HL-60 (cell line): ENCODE measurements at regions not wholly inside any gene's neighbourhood (a gene's known extent, or its start where the extent isn't known, plus 50 kb on each side); places are given as distances from the start of the nearest gene placed in this dataset.
A peak's percentile ranks its signal among the peaks of the same experiment; 100 is the strongest.

Source experiments
- DNase-seq, 2 experiments: peaks; one replicate each; pipeline ENCODE4 v3.0.0-alpha.2; 2010 to 2020; ENCODE audit warnings: low read depth in 1 of 2, low spot score in 1 of 2
- H3K27ac ChIP-seq: fragments of 250-450 bp; sonication (Bioruptor Pico); replicated peaks from 2 replicates; pipeline ENCODE4 v1.5.1; 2020; ENCODE audit warnings: mild to moderate bottlenecking, moderate library complexity
- H3K27me3 ChIP-seq: fragments of 250-450 bp; sonication (Bioruptor Pico); 2 replicates; pipeline ENCODE4 v1.5.1; 2021; ENCODE audit warnings: mild to moderate bottlenecking, moderate library complexity; ENCODE audit not compliant: insufficient read depth, poor library complexity, severe bottlenecking
- H3K4me3 ChIP-seq: replicated peaks from 2 replicates; pipeline ENCODE4 v1.5.1; 2011; ENCODE audit warnings: mild to moderate bottlenecking, control low read depth, low read length; ENCODE audit not compliant: insufficient read depth
- GABPA ChIP-seq: IDR thresholded peaks from 2 replicates; pipeline ENCODE4 v1.6.1; 2012; ENCODE audit warnings: low read depth
- POLR2AphosphoS5 ChIP-seq: IDR thresholded peaks from 2 replicates; pipeline ENCODE4 v1.6.1; 2012; ENCODE audit warnings: low read depth
- SPI1 ChIP-seq: IDR thresholded peaks from 2 replicates; pipeline ENCODE4 v1.6.1; 2012; ENCODE audit warnings: low read depth, mild to moderate bottlenecking, borderline replicate concordance
- TF ChIP-seq, protein P1 (sequence below): IDR thresholded peaks from one replicate; pipeline ENCODE4 v1.5.1; 2011; ENCODE audit warnings: low read length, control low read depth, inconsistent platforms; ENCODE audit not compliant: insufficient read depth
- TF ChIP-seq, protein P2 (sequence below): IDR thresholded peaks from 2 replicates; pipeline ENCODE4 v1.6.1; 2012; ENCODE audit warnings: low read depth; ENCODE audit not compliant: insufficient replicate concordance

DNA sequence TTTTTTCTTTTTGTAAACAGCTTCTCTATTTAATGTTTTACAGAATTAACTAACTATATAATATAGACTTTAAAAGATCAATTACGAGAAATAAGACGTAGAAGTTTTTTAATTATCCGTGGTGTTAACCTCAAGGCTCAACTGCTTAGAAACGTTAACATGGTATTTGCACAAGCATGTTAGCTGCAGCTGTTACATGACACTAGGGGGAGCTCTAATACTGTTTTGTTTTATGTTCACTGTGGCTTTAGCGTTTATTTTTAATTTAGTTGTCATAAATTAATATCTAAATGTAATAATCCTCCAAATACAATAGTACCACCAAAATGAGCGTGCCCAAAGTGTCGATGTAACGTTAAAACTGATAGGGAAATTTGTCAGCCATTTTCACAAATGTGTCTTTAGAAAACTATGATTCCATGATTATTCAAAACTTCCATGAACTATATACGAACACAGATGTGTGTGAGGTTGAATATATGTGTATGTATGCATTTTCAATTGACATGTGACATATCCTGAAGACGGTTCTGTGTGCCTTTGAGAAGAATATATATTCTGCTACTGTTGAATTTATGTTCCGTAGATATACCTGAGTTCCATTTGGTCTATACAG lies 828.8 kb upstream of the MBL2 start:
- DNase-seq, result peak; percentile 3 to 6
- TF ChIP-seq, protein P1, sequence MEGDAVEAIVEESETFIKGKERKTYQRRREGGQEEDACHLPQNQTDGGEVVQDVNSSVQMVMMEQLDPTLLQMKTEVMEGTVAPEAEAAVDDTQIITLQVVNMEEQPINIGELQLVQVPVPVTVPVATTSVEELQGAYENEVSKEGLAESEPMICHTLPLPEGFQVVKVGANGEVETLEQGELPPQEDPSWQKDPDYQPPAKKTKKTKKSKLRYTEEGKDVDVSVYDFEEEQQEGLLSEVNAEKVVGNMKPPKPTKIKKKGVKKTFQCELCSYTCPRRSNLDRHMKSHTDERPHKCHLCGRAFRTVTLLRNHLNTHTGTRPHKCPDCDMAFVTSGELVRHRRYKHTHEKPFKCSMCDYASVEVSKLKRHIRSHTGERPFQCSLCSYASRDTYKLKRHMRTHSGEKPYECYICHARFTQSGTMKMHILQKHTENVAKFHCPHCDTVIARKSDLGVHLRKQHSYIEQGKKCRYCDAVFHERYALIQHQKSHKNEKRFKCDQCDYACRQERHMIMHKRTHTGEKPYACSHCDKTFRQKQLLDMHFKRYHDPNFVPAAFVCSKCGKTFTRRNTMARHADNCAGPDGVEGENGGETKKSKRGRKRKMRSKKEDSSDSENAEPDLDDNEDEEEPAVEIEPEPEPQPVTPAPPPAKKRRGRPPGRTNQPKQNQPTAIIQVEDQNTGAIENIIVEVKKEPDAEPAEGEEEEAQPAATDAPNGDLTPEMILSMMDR, result peak; percentile 89
- no peak for TF ChIP-seq POLR2AphosphoS5

DNA sequence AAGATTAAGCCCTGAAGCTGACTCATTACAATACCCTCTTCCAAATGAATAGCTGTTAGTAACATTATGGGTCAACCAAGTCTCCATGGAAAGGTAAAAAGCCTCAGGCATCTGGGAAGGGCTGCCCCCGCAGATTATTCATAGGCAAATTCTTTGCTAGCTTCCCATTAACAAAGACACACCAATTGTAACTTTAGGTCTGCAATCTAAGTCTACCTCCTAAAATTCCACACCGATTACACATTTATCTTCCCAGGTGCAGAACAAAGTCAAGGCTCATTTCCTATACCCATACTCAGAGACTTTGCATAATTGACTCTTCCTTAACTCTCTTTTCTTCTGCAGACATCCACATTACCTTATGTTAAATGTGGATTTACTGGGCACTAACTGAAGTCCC lies 826.3 kb upstream of the MBL2 start:
- no peak for DNase-seq
- no peak overlapping the region for H3K27ac ChIP-seq

More for the DNA sequence above, 828.8 kb upstream of the MBL2 start:
- Histone ChIP-seq H3K27me3 (no peaks in the 10 kb centered on the region), H3K4me3 (no peak overlapping the region), H3K27ac (no peak overlapping the region)

DNA sequence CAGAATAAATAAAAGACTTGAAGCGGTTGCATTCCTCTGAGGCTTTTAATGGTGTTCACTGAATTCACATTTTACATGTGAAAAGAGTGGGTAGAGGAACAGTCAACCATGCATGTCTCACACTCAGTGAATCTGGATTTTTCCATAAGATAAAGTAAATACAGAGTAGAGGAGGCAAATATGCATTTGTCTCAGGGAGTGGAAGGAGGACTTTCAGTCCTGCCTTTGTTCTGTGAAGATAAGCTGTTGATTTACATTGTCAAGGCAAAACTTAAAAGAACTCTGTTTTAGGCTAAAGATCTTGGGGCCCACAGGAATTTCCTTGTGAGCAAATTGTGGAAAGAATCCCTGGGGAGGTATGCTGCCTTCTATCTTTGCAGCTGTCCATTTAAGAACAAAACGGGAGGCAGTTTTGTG lies 825.3 kb upstream of the MBL2 start:
- TF ChIP-seq SPI1 (no peak), GABPA (no peak), POLR2AphosphoS5 (no peak)
- TF ChIP-seq, protein P2, sequence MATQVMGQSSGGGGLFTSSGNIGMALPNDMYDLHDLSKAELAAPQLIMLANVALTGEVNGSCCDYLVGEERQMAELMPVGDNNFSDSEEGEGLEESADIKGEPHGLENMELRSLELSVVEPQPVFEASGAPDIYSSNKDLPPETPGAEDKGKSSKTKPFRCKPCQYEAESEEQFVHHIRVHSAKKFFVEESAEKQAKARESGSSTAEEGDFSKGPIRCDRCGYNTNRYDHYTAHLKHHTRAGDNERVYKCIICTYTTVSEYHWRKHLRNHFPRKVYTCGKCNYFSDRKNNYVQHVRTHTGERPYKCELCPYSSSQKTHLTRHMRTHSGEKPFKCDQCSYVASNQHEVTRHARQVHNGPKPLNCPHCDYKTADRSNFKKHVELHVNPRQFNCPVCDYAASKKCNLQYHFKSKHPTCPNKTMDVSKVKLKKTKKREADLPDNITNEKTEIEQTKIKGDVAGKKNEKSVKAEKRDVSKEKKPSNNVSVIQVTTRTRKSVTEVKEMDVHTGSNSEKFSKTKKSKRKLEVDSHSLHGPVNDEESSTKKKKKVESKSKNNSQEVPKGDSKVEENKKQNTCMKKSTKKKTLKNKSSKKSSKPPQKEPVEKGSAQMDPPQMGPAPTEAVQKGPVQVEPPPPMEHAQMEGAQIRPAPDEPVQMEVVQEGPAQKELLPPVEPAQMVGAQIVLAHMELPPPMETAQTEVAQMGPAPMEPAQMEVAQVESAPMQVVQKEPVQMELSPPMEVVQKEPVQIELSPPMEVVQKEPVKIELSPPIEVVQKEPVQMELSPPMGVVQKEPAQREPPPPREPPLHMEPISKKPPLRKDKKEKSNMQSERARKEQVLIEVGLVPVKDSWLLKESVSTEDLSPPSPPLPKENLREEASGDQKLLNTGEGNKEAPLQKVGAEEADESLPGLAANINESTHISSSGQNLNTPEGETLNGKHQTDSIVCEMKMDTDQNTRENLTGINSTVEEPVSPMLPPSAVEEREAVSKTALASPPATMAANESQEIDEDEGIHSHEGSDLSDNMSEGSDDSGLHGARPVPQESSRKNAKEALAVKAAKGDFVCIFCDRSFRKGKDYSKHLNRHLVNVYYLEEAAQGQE, result no peak
- TF ChIP-seq, protein P1, result no peak
- Histone ChIP-seq H3K27me3 (no peaks in the 10 kb centered on the region), H3K27ac (no peak overlapping the region), H3K4me3 (no peak overlapping the region)
- no peak for DNase-seq

More for the DNA sequence above, 826.3 kb upstream of the MBL2 start:
- TF ChIP-seq, protein P1, result no peak
- TF ChIP-seq SPI1, result no peak
- no peak for TF ChIP-seq GABPA
- no peak for TF ChIP-seq POLR2AphosphoS5
- H3K27me3 ChIP-seq, result no peaks in the 10 kb centered on the region
- H3K4me3 ChIP-seq, result no peak overlapping the region

DNA sequence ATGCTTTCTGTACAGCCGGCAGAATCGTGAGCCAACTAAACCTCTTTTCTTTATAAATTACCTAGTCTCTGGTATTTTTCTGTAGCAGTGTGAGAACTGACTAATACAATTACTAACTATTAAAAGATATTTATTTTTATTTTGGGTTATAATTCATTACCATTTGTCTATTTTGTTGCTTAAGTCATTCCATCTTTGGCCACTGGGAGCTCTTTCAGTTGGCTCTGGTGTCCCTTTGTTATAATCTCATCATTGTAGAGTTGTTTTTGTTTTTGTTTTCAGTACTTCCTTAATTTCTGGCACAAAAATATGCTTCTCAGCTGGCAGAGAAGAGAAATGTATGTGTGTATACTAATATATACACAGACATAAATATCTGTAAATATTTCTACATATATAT lies 807.9 kb upstream of the MBL2 start:
- Histone ChIP-seq H3K27me3 (no peaks in the 10 kb centered on the region), H3K27ac (no peak overlapping the region), H3K4me3 (no peak overlapping the region)
- TF ChIP-seq POLR2AphosphoS5, result no peak
- TF ChIP-seq, protein P1, result no peak
- TF ChIP-seq GABPA, result no peak
- TF ChIP-seq SPI1, result no peak
- TF ChIP-seq, protein P2, result no peak
- DNase-seq, result no peak
